Right hindlimb (tissue), 1 donor: ENCODE measurements at regions not wholly inside any gene's neighbourhood (a gene's known extent, or its start where the extent isn't known, plus 50 kb on each side); places are given as distances from the start of the nearest gene placed in this dataset.

Source experiments
- DNase-seq: peaks from one replicate; pipeline ENCODE4 v3.0.0-alpha.2; 2018

DNA sequence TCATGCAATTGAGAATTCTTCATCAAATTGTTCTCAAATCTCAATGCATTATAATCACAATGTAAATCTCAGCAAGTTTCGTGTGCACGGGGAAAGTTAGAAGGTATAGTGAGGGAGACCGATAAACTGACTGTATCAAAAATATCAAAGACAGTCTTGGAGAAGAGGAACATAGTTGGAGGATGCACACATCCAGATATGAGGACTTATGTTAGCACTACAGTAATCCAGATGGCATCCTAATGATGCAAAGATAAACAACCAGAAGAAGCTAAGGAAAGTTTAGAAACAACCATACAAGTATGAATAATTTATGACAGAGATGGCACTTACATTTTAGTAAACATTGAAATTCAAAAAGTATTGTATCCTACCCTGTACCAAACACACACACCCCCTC, 760.1 kb downstream of the RPS29 start:
- no peak for DNase-seq

DNA sequence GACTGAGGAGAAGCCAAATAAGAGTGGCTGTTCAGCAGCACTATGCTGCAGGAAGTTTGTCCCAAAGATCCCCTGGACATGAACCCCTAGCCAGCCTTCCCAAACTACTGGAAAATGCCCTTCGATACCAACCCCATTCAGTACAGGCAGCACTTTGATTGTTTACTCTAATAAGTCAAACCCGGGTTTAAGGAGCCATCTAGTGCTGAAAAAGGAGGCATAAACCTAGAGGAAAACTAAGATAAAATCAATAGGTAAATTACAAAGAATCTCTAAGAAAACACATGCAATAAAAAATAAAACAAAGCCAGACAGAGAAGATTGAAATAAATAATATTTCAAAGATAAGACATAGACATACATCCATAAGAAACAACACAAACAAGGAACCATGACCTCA, 771.6 kb downstream of the RPS29 start:
- no peak for DNase-seq

DNA sequence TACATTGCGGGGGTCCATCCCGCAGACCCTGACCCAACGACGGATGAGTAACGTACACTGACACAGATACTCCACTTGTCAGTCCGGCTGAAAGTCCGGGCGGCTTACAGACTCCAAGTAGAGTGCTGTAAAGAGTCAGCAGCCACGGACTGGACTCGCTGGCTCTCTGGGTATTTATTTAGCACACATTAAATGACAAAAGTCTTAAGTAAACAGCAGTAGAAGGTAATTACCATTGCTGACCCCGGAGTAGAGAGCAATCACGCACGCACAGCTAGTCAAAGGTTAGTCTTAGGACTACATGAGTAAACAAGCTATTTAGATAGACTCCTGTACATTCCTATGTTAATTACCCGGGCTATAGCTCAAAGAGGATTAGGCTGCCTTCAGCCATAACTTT, 780.9 kb downstream of the RPS29 start:
- no peak for DNase-seq

DNA sequence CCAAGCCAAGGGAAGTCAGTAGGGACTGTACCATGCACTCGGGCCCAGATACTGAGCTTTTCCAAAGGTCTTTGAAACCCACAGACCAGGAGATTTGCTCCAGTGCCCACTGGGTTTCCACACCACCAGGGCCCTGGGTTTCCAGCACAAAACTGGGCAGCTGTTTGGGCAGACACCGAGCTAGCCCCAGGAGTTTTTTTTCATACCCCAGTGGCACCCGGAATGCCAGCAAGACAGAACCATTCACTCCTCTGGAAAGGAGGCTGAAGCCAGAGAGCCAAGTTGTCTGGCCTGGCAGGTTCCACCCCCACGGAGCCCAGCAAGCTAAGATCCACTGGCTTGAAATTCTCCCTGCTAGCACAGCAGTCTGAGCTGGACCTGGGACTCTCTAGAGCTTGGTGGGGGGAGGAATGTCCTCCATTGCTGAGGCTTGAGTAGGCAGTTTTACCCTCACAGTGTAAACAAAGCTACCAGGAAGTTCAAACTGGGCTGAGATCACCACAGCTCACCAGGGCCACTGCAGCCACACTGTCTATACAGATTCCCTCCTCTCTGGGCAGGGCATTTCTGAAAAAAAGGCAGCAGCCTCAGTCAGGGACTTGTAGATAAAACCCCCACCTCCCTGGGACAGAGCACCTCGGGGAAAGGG, 793.7 kb downstream of the RPS29 start:
- no peak for DNase-seq

DNA sequence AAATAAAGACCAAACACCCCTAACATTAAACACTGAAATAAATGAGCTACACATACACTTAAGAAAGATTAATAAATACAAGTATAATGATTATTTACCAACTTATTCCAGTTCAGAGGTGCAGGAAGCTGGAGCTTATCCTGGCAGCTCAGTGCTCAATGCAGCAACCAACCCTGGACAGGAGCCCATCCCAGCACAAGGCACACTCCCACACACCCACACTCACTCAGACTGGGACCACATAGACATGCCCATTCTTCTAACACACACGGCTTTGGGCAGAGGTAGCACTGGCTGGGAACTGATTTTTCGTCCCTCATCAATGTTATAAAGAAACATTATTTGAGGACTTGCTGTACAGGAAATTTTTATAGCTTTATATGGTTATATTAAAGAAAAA, 797.4 kb downstream of the RPS29 start:
- DNase-seq: no peak

DNA sequence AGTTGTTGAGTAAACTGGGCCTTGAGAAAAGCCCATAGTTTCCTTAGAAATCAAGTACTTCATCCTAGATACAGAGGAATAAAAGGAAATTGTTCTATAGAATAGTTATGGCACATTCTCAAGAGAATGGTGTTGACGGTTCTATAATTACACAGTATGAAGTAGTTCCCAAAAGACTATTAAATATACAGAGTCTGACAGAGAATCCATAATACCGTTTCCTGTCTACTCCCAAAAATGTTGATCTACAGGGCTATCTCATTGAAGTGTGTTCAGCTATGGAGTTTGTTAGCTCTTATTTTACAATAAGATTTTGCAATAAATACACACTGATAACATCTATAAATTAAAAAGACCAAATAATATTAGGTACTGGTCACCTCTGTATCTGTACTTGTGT, 799.7 kb downstream of the RPS29 start:
- DNase-seq: no peak

DNA sequence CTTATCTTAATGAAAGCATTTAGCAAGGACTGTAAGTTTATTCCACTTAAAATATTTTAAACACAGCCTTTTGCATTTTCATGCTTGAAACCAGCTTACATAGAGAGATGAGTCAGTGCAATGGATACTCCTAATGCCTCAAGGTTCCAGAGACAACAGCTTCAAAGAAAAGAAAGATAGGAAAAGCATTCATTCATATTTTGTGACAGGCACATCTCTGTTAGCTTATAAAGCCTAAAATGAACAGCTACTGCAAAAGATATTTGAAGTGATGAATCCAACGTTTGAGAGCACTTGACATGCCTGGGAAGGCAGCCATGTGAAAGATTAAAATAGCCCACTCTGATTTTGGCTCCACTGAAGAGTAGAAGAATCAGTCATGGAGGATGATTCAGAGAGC, 814.5 kb downstream of the RPS29 start:
- no peak for DNase-seq

DNA sequence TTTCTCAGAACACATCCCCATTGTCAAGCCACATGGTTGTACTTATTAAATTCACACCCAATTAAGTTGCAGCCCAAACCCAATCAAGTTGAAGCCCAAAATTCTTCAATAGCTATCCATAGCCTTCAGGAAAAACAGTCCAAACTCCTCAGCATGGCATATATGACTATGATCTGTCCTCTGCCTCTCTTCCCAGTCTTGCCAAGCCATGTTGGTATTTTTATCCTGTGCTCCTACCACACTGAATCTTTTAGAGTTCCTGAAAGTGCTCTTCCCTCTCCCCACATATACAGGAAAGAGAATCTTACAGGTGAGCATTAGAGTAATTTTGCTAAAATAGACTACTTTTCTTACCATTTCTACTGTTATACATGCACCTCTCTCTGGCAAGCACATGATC, 834.9 kb downstream of the RPS29 start:
- DNase-seq: no peak

DNA sequence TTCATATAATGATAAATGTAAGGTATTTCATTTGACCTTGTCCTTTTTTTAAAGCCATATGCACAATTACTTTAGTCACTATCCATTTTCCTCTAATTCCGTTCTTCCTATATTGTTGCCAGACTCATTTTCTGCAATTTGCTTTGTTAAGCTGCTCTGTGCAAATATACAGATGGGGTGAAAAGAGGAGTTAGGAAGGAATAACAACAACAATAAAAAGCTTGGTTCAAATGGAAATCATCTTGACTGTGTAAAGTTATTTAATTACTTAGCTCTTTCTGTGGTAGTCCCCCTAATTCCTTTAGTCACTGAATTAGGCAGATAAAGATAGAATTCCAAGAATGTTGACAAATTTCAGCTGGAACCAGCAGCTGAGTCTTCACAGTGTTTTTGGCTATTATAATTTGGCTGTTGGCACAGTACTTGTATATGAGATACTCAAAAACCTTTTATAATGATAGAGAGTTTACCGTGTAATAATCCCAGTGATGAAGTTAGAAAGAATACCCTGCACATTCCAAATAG, 838.0 kb downstream of the RPS29 start:
- no peak for DNase-seq

DNA sequence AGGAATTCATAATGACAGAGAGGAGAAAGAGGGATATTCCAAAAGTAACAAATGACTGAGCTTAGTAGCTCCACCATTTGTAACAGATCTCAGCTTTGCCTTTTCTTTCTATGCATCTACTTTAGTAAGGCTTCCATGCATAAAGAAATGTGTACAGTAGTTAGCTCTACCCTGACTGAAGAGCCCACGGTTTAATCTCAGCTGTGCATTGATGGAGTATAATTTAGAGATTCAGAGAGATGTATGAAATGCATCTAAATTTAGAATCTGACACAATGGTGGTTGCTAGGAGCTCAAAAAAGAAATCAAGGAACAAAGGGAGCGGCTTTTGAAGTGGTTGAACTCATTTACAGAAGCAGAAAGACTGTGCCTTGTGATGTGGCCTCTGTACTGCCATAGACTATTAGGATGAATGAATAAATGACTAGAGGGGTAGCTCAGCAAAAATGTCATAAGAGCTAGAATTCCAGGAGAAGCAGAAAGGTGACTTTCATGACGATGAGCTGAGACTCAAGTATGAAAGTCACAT, 838.6 kb downstream of the RPS29 start:
- no peak for DNase-seq

DNA sequence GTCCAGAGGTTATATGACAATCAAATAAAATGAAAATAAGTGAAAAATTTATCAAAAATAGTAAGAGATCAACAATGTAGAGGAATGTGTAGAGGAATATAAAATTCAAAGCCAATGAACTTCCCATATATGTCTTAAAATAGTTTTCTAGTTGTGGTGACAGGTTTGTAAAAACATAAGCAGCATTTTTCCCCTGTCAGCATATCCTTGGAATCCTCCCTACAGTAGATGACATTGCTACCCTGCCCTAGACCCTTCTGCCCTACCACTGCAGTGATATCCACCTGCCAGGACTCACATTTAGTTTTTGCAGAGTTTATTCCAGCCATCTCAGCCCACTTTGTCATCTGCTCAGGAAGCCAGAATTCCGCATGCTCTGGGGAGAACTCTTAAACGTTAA, 842.0 kb downstream of the RPS29 start:
- DNase-seq: no peak

DNA sequence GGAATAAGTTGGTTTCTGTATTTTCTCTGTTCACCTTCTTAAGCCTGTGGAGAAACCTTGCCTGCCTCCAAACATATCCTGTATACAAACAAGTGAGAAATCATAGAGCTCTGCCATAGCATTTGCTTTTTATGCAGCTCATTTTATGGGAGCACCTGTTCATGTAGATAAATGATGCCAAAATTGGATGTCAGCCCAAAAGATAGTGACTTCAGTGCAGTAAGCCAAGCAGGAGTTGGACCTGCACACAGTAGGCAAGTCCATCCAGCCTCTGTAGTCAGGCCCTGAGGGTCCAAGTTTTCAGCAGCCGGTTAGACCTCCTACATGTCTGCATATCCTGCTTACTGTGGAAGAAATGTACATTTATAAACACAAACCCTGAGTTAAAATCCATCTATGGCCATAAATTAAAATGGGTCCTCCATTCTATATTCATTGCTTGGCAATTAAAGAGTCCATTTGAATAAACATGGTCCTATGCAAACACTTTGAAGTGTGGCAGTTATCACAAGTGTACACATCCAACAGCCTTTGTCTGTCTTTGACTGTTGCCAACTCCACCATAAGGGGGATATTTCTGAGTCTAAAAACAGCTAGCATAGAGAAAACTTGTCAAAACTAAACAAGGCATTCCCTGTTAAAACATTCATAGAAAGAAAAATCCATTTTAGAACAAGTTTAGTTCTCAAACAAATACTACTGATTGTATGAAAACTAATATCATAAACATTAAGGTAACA, 847.8 kb downstream of the RPS29 start:
- no peak for DNase-seq

DNA sequence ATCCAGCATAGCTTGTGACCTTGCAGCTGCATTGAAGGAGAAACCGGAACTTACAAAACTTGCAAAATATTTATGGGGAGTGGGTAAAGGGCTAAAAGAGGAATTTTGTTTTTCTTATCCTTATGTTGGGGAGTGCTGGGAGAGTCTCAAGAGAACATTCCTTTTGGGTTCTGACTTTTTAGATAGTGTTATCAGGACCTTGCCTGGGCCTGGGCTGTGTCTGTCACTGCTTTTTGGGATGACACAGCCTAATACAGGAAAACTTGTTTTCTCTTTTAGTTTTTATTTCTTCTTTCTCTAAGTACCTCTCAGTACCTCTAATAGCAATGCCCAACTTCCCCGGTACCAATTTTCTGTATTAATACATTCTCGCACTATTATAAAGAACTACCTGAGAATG, 850.6 kb downstream of the RPS29 start:
- DNase-seq: no peak

DNA sequence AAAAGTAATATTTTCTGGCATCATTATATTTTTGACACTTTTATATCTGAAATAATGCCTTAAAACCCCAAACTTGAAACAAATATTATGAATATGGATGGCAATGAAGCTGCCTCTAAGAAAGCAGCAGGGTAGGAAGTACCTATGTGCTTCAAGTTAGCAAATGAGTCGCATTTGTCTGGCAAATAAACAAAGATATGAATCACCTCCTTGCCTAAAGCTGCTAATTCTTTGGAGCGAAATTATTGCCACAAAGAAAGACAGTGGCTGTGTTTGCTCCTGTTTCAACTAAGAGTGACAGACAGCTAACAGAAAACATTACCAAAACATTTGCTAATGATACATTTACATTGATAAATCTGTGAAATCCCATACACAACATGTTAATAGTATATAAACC, 854.9 kb downstream of the RPS29 start:
- no peak for DNase-seq

DNA sequence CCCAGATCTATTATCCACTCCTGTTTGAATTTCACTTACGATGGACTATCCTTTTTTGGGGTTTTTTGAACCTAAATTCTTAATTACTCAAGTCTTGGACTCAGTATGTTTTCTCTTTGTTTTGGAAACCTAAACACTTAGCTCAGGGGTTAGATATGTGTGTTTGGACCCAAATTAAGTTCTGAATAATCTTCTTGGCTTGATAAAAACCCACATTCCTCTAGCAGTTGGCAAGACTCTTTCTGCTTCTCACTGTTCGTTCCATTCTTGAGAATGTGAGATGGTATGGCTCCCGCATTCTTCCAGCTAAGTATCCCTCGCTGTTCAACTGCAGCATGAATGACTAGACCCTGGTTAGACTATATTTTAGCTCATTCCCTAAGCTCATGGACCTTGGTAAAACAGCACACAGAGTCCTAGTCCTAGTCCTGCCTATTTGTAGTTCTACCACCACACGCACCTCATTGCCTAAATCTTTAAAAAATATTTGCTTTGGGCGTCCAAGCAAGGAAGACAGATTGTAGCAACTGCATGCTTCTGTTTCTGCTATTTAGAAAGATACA, 860.0 kb downstream of the RPS29 start:
- no peak for DNase-seq

DNA sequence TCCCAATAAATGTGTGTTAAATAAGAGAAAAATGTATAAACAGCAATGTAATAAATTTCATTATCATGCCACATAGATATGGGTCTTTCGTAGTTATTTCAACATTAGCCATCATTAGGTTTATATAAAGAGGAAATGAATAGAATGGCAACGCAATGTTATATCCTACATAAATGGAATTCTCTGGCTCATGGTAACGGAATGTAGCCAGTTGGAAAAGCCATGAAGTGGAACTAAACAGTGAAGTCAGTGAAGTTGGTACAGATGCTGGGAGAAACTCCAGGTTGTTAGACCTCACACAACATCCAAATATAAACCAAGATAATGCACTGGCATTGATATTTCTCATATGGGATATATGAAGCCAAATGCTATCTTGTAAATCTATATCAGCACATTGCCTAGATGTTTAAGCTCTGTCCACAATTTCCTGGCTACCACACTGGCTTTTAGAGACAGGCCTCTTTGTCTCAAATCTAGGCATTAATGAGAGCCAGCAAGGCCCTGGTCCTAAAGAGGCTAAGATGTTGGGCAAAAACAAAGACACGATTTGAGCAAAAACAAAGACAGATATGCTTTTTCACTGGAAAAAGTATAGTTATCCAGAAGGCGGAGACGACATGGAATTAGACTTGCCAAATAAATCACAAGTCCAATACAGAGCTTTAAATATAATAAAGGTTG, 861.0 kb downstream of the RPS29 start:
- peak; percentile 16 for DNase-seq

DNA sequence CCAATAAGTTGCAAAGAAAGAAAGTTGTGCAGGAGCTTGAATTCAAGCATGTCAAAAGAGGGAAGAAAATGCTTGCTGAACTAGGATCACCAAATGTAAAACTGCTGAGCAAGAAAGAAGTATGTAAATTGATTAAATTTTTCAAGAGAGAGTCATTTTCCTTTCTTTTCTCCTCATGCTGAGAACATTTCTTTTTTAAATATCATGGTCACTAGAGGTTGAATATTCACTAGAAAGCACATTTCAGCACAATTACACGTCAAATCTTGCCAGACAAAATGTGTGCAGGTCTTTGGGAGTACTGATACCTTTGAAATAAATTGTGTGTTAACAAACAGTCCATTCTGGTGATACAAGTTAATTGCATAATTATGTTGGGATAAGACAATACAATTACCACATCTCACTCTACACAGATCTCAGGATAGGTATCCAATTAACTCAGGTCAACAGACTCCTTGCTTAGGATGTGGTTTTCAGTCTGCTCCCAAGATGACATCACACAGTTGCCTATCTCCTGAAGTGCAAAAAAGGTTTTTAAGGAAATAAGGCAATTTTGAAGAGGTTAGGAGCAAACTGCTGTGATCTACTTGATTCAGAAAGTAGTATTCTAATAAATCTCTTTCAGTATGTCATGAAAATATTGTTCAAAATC, 862.2 kb downstream of the RPS29 start:
- DNase-seq: no peak

DNA sequence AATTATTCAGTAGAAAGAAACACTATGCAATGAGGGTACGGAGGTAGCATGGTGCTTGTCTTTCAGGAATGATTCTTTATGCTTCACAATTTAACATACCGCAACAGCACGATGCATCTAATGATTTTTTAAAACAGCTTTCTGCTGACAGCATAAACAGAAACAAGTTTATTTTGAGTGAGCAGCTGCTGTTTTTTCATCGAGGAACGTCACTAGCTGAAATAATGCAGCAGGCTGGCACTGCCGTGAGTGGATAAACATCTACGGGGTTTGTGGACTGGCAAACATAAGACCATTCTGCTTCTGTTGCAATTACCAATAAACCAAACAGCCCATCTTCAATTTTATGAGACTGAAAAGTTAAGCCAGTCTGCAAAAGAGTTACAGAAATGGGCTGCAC, 871.8 kb downstream of the RPS29 start:
- no peak for DNase-seq

DNA sequence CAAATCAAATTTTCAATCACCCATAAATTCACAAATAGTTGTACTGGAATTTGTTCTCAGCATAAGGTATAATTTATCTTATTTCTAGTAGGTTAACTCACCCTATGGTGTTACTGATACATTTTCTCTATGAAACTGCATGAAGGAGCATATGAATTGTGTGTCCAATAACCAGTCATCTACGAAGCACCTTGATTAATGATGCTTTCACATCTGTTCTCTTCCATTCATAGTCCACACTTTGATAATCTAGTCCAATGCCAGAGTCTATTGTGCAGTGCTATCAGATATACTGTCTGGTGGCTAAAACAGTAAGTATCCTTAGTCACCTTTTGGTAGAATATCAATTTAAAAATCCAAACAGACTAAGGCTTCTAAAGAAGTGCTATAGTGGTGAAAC, 876.0 kb downstream of the RPS29 start:
- no peak for DNase-seq

DNA sequence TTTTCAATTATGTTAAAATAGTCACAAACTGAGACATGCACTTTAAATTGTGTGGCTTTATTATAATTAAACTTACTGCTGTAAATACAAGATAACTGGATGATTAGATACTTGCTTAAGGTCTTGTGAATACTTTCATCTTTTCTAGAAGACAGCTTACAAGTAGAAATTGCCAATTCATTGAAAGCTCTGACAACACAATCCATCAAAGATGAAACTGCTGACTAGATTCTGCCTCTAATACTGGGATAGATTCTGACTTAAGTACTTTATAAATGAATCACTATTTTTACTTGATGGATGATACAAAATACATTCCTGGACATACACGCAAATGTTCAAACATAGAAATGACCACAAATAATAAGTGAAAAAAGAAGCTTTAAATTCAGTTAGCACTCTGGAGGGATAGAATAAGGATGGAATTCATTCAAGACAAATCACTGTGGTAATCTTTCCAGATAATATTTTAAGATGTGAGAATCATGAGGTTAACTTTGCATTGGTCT, 876.8 kb downstream of the RPS29 start:
- no peak for DNase-seq

DNA sequence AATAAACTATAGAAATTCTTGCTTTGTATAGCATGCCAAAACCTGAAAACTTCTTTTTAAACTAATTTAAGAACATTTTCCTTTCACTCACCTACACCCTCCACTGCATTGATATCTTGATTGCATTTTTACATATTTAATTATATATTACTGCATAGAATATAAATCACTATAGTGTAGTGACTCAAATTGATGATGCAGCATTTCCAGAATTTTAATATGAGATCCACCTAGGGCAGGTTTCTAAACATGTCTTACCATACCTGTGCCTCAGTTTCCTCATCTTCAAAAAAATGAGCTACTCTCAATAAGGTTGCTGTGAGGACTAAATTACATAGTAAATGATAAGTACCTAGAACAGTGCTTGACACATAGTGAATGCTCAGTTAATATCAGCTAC, 881.5 kb downstream of the RPS29 start:
- DNase-seq: no peak

DNA sequence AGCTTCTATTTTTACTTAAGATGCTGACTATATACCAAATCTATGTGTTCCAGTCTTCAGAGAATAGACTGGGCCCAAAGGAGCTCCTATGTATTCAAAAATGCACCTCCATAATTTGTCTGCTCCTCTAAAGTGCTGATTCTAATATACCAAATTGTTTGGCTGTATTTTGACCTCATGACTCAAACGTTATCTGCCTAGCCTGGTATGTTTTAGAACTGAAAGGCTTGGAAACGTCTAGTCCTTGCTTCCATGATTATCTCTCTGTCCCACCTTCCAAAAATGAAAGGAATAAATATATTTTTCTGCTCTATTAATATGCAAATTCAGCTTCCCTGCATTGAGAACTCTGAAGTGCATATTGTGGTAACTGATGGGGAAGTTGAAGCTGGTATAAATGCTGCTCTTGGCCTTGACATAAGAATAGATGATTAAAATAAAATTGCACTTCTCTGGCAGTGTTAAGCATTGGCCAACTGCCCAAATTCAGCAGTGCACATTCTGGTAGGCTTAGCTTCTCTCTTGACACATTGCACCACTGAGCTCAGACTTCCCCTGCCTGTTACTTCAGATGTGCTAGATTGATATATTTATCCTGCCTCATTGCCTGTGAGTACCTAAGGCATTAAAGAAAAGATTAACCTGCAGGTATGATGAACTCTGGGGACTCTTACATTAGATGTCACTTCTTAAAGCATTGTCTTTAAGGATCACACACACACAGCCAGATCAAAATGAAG, 882.3 kb downstream of the RPS29 start:
- no peak for DNase-seq
